ENCODE measurements at regions not wholly inside any gene's neighbourhood (a gene's known extent, or its start where the extent isn't known, plus 50 kb on each side); places are given as distances from the start of the nearest gene placed in this dataset.

- no peak overlapping the region for H3K4me3 ChIP-seq (ENCODE audit: low read depth, low read length)
- no peak for TF ChIP-seq POLR2A (IDR thresholded peaks at IDR 0.05; ENCODE audit: extremely low read depth, insufficient read length)
- no peak for TF ChIP-seq CTCF (IDR thresholded peaks at IDR 0.05; ENCODE audit: low read depth, low read length)
- no peak for TF ChIP-seq MYC (IDR thresholded peaks at IDR 0.05; ENCODE audit: low read depth, low read length)
- TF ChIP-seq MAX (IDR thresholded peaks at IDR 0.05; ENCODE audit: low read depth, low read length): no peak
- no peak for DNase-seq (ENCODE audit: low read depth)
Observed at GRCh38 chr14:98233656-98234055, 1038.3 kb downstream of the BCL11B start.

- TF ChIP-seq MYC (IDR thresholded peaks at IDR 0.05; ENCODE audit: low read depth, low read length): no peak
- no peak for TF ChIP-seq POLR2A (IDR thresholded peaks at IDR 0.05; ENCODE audit: extremely low read depth, insufficient read length)
- no peak for TF ChIP-seq MAX (IDR thresholded peaks at IDR 0.05; ENCODE audit: low read depth, low read length)
- no peak for TF ChIP-seq CTCF (IDR thresholded peaks at IDR 0.05; ENCODE audit: low read depth, low read length)
- DNase-seq (ENCODE audit: low read depth): no peak
- no peak overlapping the region for H3K4me3 ChIP-seq (ENCODE audit: low read depth, low read length)
Observed at GRCh38 chr14:98234208-98234607, 1037.8 kb downstream of the BCL11B start.

DNA sequence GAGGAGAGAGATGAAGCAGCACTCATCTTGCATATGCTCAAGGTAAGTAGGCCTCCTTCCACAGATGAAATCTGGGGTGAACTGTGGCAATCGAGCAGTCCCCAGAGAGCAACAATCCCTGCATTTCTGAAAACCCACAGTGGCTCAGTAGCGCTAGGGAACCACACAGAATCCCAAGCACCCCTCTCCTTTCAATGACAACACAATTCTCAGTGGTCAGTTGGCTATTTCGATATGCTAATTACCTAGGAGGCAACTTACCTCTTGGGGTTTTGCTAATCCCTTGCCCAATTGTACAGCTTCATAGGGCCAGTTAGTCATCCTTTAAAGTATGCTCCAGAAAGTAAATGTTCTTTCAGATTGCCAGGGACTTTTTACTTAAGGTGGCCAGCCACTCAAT lies 1035.7 kb downstream of the BCL11B start:
- H3K4me3 ChIP-seq (ENCODE audit: low read depth, low read length): no peak overlapping the region

DNA sequence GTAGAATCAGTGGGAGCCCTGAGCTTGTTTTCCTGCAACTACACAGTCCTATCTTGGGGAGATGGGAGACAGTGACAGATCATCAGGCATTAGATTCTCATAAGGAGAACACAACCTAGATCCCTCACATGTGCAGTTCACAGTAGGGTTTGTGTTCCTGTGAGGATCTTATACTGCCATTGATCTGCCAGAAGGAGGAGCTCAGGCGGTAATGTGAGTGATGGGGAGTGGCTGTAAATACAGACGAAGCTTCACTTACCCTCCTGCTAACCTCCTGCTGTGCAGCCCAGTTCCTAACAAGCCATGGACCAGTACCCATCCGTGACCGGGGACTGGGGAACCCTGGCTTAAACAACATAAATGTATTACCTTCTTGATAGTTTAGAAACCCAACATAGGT lies 1034.1 kb downstream of the BCL11B start:
- H3K4me3 ChIP-seq (ENCODE audit: low read depth, low read length): no peak overlapping the region
- DNase-seq (ENCODE audit: low read depth): no peak
- TF ChIP-seq CTCF (IDR thresholded peaks at IDR 0.05; ENCODE audit: low read depth, low read length) (no peak), MAX (IDR thresholded peaks at IDR 0.05; ENCODE audit: low read depth, low read length) (no peak), MYC (IDR thresholded peaks at IDR 0.05; ENCODE audit: low read depth, low read length) (no peak), POLR2A (IDR thresholded peaks at IDR 0.05; ENCODE audit: extremely low read depth, insufficient read length) (no peak)

More for the DNA sequence above, 1035.7 kb downstream of the BCL11B start:
- no peak for DNase-seq (ENCODE audit: low read depth)
- no peak for TF ChIP-seq MAX (IDR thresholded peaks at IDR 0.05; ENCODE audit: low read depth, low read length)
- no peak for TF ChIP-seq CTCF (IDR thresholded peaks at IDR 0.05; ENCODE audit: low read depth, low read length)
- no peak for TF ChIP-seq MYC (IDR thresholded peaks at IDR 0.05; ENCODE audit: low read depth, low read length)
- TF ChIP-seq POLR2A (IDR thresholded peaks at IDR 0.05; ENCODE audit: extremely low read depth, insufficient read length): no peak

DNA sequence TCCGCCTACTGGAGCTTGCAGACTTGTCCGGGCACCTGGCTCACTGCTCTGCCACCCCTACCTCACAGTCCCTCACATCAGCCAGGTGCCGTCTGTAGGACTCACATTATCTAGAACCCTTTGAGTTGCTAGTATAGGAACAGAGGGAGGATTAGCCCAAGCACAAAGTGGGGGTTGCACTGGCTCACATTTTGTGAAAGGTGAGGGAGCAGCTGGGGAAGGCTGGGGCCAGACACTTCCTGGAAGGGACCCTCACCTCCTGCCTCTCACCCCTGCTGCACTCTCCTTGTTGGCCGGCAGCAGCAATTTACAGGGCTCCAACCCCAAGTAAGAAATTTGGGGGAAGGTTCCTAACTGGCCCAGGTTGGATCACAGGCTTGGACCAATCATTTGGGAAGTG lies 1031.6 kb downstream of the BCL11B start:
- TF ChIP-seq MYC (IDR thresholded peaks at IDR 0.05; ENCODE audit: low read depth, low read length) (no peak), CTCF (IDR thresholded peaks at IDR 0.05; ENCODE audit: low read depth, low read length) (no peak), MAX (IDR thresholded peaks at IDR 0.05; ENCODE audit: low read depth, low read length) (no peak), POLR2A (IDR thresholded peaks at IDR 0.05; ENCODE audit: extremely low read depth, insufficient read length) (no peak)
- DNase-seq (ENCODE audit: low read depth): no peak
- H3K4me3 ChIP-seq (ENCODE audit: low read depth, low read length): no peak overlapping the region

- no peak overlapping the region for H3K4me3 ChIP-seq (ENCODE audit: low read depth, low read length)
- TF ChIP-seq MAX (IDR thresholded peaks at IDR 0.05; ENCODE audit: low read depth, low read length): no peak
- no peak for DNase-seq (ENCODE audit: low read depth)
Observed at GRCh38 chr14:98242903-98243302, 1029.1 kb downstream of the BCL11B start.

Measured in NB4 (cell line).